Fibroblast of skin of right quadriceps (primary cell): ENCODE measurements at regions not wholly inside any gene's neighbourhood (a gene's known extent, or its start where the extent isn't known, plus 50 kb on each side); places are given as distances from the start of the nearest gene placed in this dataset.

ENCODE experiments used
- DNase-seq: peaks from one replicate; pipeline ENCODE4 v3.0.0-alpha.2; 2013

DNA sequence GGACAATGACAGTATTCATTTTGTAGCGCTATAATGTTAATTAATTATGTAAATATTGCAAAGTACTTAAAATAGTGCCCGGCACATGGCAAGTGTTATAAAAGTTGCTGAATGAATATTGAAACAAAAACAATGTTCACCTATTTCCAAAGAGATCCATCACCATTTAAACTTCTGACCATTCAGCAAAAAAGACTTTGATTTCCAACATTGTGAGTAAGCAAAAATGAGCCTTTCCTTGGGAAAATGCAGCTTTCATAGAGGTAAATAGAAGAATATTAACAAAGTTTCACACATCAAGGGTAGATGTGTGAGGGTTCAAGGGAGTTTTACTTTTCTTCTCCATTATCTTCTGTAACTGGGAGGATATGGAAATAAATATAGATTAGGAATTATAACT lies 1089.4 kb upstream of the C9orf72 start:
- DNase-seq: no peak

DNA sequence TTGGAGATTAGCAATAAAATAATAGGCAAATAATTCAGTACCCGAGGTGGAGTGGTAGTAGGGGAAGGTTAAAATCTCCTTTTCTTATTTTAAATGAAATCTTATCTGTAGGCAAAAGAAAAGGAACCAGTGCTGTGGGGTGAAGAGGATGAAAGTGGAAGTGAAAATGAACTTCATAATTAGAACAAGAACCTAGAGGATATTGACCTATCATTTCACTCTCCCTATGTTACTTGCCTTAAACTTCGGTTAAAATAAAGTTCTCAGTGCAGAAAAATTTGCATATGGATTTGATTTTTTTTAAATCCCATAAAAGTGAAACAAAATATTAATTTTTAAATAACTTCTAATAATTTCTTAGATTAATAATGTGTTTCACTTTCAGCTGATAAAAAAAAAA lies 1094.9 kb upstream of the C9orf72 start:
- no peak for DNase-seq

DNA sequence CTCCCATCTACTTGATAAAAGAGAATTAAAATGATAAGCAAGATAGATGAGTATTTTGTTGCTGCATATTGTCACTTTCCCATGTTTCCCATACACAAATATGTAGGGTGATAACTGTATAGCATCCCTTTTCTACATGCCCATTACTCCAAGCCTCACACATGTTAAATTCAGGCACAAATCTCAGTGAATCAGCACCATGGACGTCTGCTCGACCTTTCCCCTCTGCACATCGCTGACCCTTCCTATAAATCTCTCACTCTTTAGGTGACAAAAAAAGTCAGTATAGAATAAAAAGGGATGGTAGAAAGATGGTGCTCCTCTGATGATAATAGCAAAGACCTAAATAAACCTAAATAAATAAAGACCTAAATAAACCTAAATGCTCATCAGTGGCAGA lies 1097.7 kb upstream of the C9orf72 start:
- no peak for DNase-seq

DNA sequence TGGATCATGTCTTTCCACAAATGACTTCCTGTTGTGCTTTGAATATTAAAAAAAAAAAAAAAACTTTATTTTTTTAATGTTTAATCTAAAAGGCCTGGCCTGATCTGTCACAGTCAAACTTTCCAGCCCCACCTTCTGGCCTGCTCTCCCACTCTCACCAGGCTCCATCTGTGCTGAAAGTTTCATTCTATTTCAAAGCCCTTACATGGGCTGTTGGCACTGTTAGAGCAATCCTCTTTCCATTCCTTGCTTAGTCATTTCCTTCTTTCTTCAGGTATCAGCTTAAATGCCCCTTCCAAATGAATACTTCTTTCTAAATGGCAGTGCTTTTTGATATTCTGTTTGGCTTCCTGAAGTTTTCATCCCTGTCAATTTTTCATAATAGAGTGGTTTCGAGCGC lies 1104.8 kb upstream of the C9orf72 start:
- no peak for DNase-seq

DNA sequence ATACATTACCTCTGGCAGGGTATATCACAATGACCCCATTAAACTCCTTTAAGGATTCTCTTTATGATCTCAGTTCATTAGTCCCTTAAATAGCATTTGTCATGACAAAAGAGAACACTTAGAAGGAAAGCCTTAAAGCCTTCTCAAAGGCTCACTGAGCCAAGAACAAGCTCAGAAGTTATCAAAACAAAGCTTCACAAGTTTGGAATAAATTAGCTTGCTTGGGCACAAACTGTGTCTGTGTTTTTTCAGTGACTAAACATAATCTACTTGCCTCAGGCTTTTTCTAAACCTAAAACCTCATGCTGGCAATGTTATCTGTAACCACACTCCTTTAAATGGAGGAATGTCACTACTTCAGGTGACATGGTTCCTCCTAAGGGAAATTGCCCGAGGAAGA lies 1114.9 kb upstream of the C9orf72 start:
- DNase-seq: no peak

DNA sequence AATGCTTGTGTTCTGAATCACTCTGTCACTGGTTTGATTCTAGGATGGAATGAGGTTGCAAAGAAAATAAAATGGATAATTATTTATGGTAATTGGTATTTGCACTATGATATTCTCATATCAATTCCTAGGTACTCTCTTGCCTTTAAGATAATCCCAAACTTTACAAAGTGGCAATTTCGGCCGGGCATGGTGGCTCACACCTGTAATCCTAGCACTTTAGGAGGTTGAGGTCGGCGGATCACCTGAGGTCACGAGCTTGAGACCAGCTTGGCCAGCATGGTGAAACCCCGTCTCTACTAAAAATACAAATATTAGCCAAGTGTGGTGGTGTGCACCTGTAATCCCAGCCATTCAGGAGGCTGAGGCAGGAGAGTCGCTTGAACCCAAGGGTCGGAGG lies 1118.7 kb upstream of the C9orf72 start:
- no peak for DNase-seq

DNA sequence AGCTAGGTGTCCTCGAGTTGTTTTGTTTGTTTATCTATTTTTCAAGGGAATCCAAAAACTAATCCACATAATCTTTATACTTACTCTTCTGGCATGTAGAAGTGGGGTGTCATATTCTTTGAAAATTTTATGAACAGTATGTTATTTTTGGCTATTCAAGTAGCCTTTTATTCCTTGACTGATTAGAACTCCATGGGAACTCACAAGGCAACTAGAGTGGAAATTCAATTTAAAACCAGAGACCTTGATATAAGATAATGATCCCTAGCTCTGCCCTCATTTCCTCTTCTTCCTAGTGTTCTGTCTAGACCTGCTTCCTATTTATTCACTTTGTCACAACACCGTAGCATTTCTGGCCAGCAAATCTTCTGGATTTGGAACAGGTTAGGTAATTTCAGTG lies 1123.7 kb upstream of the C9orf72 start:
- DNase-seq: no peak

DNA sequence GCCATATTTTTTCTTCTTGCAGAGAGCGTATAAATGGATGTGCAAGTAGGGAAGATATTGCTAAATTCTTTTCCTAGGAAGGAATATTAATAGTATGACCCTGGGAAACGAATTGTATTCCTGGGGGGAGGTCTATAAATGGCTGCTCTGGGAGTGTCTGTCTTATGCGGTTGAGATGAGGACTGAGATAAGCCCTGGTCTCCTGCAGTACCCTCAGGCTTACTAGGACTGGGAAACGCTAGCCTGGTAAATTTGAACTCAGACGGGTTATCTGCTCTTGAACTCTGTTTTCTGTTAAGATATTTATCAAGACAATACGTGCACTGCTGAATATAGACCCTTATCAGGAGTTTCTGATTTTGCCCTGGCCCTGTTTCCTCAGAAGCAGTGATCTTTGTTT lies 1126.4 kb upstream of the C9orf72 start:
- no peak for DNase-seq

DNA sequence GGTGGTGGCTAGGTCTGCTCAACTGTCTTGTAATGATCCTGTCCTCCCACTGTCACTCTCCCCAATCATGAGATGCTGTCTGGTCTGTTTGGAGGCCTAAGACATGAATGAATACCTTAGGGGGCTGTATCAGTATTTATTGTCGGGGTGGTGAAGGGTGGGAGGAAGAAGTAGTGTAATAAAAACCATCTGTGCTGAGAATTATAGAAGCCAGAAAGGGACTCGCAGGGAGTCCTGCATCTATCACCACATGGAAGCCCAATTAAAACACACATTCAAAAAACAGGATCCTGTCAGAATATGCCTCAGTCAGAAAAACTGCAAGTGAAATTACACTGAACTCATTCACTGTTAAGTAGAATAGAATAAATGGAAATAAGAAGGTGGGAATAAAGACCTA lies 1134.3 kb upstream of the C9orf72 start:
- no peak for DNase-seq

DNA sequence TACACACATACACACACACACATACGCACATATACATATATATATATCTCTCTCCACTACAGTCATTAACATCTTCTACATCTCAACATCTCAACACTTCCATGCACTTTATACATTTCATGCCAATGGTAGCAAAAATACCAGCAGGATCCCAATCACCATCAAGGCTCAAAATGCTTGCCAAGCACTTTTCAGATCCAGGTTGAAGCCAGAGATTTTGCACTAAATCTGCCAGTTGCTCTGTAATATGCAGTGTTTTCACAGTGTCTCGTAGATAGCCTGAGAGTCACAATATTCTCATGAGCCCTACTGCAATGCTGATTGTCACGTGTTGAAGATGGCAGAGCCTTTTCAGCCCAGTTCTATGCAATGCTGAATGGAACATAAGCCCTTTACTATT lies 1140.9 kb upstream of the C9orf72 start:
- DNase-seq: no peak

DNA sequence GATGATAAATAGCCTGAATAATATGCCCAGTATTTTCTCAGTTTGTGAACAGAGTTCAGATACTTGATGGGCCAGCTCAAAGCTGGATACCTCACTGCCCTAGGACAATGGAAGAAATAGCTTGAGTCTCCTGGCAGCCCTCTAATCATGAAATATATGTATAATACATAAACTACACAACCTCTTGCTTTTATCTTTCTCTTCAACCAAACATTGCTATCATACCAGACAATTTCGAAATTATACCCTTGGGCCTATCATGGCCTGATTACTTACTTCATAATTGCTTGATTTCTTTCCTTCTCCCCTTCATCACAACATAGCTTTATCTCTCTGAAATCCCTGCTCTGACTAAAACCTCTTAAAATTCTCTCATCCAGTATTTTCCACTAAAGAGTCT lies 1144.9 kb upstream of the C9orf72 start:
- no peak for DNase-seq

DNA sequence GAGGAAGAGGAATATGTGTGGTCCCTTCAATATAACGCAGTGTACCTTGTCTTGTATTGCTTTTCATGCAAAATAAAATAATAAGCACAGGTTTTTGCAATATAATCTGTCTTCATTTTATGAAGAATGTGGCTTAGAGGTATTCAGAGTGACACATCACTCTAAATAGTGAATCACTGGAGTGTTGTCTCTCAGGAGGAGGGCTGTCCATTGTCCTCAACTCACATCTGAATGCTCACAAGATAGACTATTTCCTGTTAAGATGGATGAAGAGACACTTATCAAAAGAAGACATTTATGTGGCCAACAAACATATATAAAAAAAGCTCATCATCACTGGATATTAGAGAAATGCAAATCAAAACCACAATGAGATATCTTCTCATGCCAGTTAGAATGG lies 1147.5 kb upstream of the C9orf72 start:
- DNase-seq: no peak

DNA sequence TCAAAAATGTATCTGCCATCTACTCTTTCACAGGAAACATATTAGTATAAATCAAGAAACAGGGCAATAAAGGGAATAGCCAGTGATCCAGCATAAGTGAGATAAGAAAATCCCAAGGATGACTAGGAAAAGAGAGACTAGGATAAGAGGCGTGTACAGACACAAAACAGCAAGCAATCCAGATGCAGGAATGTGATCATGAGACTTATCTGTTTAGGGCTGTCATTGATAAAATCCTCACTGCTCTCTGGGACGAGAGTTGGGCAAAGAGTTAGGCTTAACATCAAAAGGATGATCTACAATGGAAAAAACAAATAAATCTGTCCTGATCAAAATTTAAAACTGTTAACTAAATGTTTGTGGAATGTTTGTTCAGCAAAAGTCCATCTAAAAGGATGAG lies 1156.8 kb upstream of the C9orf72 start:
- DNase-seq: no peak

DNA sequence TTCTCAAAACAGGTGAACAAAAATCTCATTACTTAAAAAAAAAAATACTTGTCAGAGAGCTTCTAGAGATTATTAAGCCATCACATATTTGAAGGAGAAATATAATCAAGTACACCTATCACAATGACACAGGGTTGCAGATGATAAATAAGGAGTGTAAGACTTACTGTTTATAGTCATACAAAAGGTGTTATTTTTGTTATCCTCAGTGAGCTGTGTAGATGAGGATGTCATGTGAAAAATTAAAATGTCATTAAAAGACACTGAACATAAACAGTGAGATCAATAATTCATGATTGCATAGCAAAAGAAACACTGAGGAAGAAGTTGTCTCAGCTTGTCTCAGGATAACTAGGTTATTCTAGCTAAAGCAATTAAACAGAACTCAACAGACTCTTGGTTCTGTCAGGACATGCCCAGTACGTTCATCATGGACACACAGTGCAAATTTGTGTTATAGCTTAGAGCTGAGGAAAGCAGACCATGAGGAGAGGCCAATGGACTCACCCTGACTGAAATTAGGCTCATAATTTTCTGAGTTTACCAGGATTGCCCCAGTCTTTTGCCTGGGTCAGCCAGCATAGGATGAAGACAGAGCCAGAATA lies 1162.6 kb upstream of the C9orf72 start:
- DNase-seq: no peak

DNA sequence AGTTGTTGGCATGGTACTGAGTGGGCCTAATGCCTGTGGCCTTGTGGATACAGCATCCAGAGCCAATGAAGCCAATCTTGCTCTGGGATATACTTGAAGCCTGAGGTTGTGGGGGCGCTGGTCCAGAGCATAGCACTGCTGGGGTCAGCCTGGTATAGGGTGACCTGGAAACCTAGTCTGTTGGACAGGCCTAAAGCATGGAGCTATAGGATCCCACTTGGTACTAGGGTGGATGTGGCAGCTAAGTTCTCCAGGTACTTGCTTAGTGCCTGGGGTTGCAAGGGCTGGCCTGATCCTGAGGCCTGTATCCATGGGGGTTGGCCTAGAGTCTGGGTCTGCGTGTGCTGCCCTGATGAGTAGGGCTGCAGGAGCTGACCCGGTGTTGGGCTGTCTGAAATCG lies 1168.2 kb upstream of the C9orf72 start:
- DNase-seq: no peak

DNA sequence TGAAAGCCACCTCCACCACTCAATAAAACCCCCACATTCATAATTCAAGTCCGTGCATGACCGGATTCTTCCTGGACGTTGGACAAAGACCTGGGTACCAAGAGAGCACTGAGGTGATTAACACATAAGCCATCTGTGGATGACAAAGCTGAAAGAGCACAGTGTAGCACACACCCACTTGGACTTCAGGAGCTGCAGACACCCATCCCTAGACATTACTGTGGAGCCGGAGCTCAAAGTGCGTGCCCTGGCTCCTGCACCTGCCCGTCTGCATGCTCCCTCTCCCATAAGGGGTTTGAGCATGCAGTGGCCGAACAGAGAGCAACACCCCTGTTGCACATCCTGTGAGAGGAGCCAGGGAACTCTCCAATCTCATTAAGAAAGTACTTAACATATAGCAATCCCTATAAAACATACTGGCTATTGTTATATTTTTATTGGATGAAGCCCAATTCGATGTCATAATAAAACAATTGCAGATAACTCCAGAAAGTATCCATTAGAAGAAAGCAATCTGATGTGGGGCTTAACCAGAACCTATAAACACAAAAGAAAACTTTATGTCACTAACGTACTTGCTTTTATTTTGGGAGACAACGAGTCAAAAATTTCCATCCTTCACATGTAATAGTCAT lies 1174.2 kb upstream of the C9orf72 start:
- no peak for DNase-seq

DNA sequence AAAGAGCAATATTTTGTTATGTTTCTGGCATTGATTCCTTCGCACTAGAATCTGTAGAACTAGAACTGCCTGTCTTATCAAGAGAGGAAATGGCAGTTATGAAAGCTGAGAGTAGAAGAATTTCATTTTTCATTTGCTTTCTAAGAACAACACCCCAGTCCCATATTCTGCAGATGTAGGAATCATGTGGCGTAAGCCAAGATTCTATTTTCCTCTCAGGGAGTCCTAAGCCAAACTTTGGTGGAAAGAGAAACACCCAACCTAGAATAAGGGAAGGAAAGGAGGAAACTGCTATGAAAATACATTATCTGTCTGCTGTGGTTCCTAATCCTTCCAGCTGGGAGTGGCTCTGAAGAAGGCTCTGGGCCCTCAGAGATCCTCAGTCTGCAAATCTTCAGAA lies 1176.9 kb upstream of the C9orf72 start:
- no peak for DNase-seq

DNA sequence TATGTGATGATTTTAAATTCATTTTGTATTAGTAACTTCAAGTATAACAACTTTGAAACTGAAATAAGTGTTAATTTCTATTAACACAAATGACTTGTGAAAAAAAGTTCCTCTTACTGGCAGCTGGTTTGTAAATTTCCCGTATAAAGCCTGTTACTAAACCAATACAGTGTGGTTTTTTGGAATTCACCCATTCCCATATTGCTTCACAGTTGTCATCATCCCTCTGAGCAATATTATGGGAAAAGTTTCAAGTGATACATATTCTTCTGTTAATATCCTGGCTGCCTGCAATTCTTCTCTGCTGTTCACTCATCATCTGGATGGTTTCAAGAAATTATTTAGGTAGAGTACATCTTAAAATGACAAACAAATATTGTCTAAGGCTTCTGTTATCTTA lies 1185.1 kb upstream of the C9orf72 start:
- DNase-seq: peak; percentile 1

DNA sequence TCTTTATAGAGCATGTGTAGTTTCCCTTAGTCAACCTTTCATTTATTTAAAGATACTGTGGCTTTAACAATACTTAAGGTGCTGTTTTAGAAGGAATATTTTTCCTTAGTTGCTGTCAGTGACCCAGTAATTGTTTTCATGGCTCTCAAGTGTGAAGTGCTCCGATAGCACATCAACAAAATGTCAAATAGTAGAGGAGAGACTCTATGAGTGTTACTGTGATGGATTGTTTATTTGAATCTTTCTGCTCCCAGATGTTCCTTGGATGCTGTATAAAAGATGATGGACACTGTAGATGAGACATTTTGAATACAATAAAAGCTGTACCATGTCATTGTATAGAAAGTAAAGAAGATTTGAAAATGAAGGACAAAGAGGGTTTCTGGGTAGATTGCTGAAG lies 1185.7 kb upstream of the C9orf72 start:
- DNase-seq: no peak

DNA sequence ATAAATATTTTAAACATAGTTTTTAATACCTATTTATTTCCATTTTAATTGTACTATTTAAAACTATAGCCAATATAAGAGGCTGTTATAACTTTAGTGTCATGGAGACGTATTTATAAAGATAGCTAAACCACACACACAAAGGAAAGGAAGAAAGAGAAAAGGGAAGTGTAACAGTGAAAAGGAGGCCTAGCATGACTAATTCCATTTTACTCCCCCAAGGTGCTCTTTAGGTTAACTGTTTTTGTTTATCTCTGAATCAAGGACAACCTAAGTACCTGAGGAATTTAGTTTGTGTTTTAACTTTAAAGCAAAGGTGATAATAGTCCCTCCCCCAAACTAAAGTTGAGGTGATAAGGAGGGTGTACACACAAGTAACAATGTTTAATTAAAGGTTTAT lies 1188.9 kb upstream of the C9orf72 start:
- no peak for DNase-seq

DNA sequence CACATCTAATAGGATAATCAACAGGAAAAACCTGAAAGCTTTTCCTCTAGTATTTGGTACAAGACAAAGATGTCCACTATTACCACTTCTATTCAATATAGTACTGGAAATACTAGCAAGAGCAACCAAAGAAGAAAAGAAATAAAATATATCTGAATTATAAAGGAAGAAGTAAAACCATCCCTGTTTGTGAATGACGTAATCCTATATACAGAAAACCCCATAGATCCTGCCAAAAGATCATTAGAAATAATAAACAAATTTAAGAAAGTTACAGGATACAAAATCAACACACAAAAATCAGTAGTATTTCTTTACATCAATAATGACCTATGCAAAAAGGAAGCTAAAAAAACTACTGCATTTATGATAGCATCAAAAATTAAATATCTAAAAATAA lies 1191.3 kb upstream of the C9orf72 start:
- DNase-seq: no peak

DNA sequence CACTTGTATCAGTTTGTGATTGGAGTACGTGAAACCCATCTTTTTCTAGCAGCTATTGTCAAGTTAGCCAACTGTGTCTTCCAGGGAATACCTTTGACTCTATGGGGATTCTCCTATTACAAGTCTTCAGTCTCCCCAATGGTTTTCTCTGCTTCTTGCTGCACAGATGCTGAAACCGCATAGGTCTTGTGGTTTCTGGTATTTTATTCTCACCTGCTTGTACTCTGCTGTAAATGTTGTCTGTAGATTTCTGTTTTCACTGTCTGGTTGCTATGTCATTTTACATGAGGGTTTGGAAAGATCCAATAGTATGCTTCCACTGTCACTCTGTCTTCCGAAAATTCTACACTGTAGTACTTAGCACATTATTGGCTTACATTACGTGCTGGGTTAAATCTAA lies 1196.9 kb upstream of the C9orf72 start:
- DNase-seq: no peak

DNA sequence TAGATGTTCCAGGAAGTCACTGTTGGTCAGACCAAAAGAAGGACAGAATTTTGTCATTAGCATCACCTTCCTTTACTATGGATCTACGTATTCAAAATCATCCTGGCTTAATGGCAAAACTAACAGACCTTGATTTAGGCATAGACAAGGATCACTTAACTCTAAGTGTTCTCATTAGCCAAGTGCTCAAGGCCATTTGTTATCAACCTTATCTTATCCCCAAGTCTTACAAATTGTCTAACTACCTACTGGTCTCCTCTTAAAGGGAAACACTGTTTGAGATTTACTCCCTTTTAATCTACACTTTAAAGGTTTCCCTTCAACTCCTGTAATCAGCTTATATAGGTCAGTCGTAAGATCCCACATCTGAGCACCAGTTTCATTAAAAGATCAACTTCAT lies 1197.5 kb upstream of the C9orf72 start:
- no peak for DNase-seq

DNA sequence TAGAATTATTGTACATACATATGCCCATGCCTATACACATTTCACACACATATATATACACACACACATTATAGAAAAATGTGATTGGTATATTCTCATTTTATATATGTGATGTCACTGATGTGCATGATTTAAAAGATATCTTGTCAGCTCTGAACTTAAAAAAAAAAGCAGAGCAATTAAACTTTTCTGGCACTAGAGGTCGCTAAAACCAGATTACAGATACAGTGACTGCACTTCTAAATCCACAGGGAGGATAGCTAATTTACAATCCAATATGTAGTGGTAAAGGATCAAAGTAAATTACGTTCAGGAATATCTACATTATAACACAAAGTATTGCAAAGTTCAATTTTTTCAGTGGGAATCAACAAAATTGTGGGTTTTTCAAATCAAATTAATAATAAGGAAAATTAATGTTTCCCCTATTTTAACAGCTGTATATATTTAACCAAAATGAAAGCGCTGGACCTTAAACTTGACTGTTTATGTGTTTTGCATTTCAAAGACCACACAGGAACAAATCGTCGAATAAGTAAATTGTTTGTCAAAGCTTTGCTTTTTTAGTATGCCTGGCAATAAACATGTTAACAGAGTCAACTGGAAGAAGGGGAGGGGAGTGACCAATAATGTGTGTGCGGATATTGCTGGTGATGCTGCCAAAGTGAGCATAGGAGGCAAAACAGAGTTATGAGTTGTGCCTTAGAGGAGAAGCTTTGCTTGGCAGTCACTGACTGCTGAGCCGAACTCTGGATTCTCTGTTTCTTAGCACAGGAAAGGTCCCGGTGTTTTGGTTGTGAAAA lies 1201.4 kb upstream of the C9orf72 start:
- DNase-seq: peak; percentile 30

DNA sequence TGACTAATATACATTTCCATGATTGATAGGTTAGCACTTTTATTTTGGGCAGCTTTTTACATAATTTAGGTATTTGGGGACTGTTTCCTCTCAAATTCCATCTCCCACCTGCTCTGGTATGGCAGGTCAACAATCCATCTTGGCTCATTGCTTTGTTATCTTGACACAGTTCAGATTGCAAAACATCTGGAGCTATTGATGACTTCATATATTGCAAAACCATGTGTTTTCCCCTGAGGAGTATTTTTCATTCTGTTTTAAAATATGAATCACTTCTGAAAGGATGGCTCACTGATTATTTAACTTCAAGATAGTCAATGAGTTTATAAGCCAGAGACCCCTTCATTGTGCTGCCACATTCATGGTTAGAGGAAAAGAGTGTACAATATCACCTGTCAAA lies 1206.0 kb upstream of the C9orf72 start:
- DNase-seq: peak; percentile 0
